GM23338 (cell line): ENCODE measurements at regions not wholly inside any gene's neighbourhood (a gene's known extent, or its start where the extent isn't known, plus 50 kb on each side); places are given as distances from the start of the nearest gene placed in this dataset.

Source experiments
- CREB1 ChIP-seq: fragments of 250-450 bp; sonication (Bioruptor Pico); IDR thresholded peaks from 2 replicates; pipeline ENCODE4 v1.5.0; 2020; ENCODE audit warnings: low read depth, mild to moderate bottlenecking, moderate library complexity
- CTCF ChIP-seq, 2 experiments: fragments of 200-600 bp in 1 of 2; sonication (generic) in 1 of 2; conservative IDR thresholded peaks; 2 replicates each; pipeline versions ENCODE4 v1.5.1 to v1.6.1; 2016 to 2017; ENCODE audit warnings: antibody characterized with exemption in 2 of 2, low read depth in 2 of 2, mild to moderate bottlenecking in 2 of 2, moderate library complexity in 1 of 2
- ETS1 ChIP-seq: IDR thresholded peaks from 2 replicates; pipeline ENCODE4 v1.6.1; 2016; ENCODE audit warnings: antibody characterized with exemption
- EZH2 ChIP-seq: fragments of 200-600 bp; sonication (generic); IDR thresholded peaks from one replicate; pipeline ENCODE4 v1.8.0; 2017; ENCODE audit warnings: antibody characterized with exemption, mild to moderate bottlenecking, low read depth; ENCODE audit not compliant: unreplicated experiment
- EZH2phosphoT487 ChIP-seq: fragments of 200-600 bp; sonication (generic); IDR thresholded peaks from one replicate; pipeline ENCODE4 v1.8.1; 2018; ENCODE audit warnings: antibody characterized with exemption; ENCODE audit not compliant: unreplicated experiment
- JUNB ChIP-seq: IDR thresholded peaks from one replicate; pipeline ENCODE4 v1.6.1; 2016; ENCODE audit warnings: antibody characterized with exemption; ENCODE audit not compliant: unreplicated experiment
- POLR2AphosphoS5 ChIP-seq: IDR thresholded peaks from 2 replicates; pipeline ENCODE4 v1.6.1; 2016; ENCODE audit warnings: antibody characterized with exemption, low read depth
- REST ChIP-seq: IDR thresholded peaks from one replicate; pipeline ENCODE4 v1.6.1; 2018; ENCODE audit warnings: antibody characterized with exemption; ENCODE audit not compliant: unreplicated experiment
- STAT1 ChIP-seq: IDR thresholded peaks from one replicate; pipeline ENCODE4 v1.6.1; 2016; ENCODE audit warnings: antibody characterized with exemption; ENCODE audit not compliant: unreplicated experiment
- ZNF114 ChIP-seq: fragments of 250-450 bp; sonication (Bioruptor Pico); IDR thresholded peaks from 2 replicates; pipeline ENCODE4 v1.5.0; 2020; ENCODE audit warnings: mild to moderate bottlenecking, moderate library complexity
- ZNF331 ChIP-seq: fragments of 250-450 bp; sonication (Bioruptor Pico); IDR thresholded peaks from 2 replicates; pipeline ENCODE4 v1.5.0; 2020; ENCODE audit warnings: low read depth, mild to moderate bottlenecking, moderate library complexity

GRCh38 chr7:26478550-26478949, 186.9 kb downstream of the SNX10 start:
- TF ChIP-seq CTCF (conservative IDR thresholded peaks at IDR 0.05; ENCODE audit: low read depth in 2 of 2), result no peak
- no peak for TF ChIP-seq POLR2AphosphoS5
- no peak for TF ChIP-seq EZH2
- TF ChIP-seq REST, result no peak
- no peak for TF ChIP-seq CREB1 (CRISPR knock-in tag)
- no peak for TF ChIP-seq EZH2phosphoT487
- TF ChIP-seq ETS1, result no peak
- no peak for TF ChIP-seq JUNB
- TF ChIP-seq ZNF114 (CRISPR knock-in tag), result no peak
- no peak for TF ChIP-seq ZNF331 (CRISPR knock-in tag)
- TF ChIP-seq STAT1, result no peak
